Stimulated activated CD4-positive, alpha-beta T cell treated with anti-CD3 and anti-CD28 coated beads, Interleukin-1b, Interleukin-23, amount 100 ng/mL, for 1 hour (primary cell): ENCODE measurements at regions not wholly inside any gene's neighbourhood (a gene's known extent, or its start where the extent isn't known, plus 50 kb on each side); places are given as distances from the start of the nearest gene placed in this dataset.
"Not testable (repeated sequence)": the region's sequence is repeated elsewhere in the genome, so short reads cannot be mapped to it uniquely, and the experiment has no call there.

Source experiments
- DNase-seq, 2 donors: peaks; one replicate each; pipeline ENCODE4 v3.0.0-alpha.2; 2020; ENCODE audit warnings: low read depth in 2 of 2

DNA sequence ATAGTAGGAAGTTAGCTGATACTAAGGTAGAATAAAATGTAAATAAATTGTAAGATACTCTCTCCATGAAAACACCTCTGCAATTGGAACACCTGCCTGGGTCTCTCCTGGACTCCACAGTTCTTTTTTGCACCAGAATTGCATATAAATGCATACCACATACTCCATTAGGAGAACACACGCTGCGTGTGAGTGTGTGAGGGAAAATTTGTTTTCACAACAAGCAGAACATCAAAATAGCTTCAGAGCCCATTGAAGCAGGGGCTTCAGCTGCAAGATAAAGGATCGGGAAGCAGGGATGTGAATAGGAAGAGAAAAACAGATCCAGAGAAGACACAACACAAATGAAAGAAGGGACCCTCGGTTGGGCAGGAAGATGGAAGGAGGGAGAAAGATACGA is 389.8 kb upstream of the BRINP1 start:
- DNase-seq, result no peak

DNA sequence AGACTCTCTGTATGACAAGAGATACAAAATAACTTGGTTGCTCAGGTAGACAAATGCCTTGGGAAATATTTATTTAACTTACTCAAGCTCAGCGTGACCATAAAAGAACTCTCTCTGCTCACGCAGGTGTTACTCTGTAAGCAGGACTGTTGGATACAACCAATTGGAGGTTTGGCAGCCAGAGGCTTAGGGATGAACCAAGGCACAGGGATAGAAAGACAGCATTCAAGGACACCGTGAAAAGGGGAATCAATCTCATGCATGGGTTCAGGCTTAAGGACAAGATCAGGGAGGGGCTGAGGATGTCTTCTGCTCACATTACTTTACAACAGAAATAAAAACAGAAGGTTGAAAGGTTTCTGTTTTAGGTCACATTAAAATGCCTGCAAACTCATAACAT is 389.0 kb upstream of the BRINP1 start:
- DNase-seq, result no peak

DNA sequence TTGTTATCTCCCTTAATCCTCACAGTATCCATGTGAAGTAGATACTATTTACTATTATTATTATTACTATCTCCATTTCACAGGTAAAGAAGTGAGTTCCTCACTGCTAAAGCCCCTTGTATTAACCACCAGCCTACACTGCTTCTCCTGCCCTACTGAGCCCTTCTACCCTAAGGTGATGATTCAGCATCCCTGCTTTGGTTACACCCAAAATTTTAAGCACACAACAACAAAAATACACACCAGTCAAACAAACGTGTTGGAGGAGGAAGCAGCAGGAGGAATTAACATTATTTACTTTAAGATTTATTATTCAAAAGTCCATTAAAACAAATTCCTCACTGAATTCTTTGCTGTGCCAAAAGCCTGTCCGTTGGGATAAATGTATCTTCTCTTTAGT is 370.2 kb upstream of the BRINP1 start:
- DNase-seq, result no peak

DNA sequence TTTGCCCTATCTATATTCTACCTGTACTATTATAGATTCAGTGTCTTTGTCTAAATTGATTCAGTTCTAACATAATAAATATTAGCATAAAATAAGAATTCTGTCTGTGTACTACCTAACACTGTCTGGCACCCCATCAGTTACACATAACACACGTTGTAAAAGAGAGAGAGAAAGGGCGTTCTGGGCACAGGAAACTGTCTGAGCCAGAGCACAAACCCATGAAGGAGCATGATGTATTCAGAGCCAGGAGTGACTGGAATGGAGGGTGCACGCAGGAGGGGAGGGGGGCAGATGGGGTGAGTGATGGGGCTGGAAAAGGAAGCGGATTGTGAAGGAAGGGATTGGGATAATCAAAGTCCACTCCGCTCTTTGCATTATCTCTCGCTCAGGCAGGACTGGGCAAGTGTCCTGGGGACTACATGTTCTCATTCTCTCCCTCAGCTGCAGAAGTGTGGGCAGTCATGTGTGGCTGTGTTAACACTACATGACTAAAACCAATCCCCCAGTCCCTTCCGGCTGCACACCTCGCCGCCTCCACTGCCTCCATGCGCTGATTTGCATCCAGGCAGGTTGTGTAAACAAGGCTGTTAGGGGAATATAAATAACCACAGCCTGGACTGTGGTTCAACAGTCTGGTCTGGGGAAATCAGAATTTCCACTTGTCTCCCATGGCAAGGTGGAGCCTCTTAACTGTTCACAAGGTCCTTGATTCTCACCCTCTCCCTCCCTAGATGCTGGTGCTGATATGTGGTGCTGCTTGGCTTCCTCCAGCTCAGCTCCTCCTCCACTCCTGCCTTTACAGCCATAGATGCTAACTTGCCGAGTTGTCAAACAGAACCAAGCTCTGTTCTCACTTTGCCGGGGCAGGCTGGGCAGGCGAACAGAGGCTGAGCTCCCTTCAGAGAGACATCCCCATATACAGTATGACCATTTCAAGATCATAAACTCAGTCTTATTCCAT is 367.5 kb upstream of the BRINP1 start:
- DNase-seq, result no peak

DNA sequence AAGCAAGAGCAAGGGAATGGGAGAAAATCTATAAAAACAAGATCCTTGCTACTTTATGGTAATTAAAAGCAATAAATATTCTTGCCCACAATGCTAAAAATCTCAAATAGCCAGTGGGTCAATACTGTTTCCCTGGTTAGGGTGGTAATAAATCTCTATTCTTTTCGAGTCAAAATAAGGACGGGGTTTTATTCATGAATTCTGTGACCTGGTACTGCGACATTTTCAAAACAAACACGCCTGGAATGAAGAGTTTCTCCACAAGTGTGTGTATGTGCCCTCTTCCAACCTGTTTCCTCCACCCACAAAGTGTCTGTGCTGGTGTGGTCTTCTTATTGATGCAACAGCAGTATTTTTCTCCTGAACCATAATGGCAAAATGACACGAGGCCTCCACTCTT is 358.8 kb upstream of the BRINP1 start:
- no peak for DNase-seq

DNA sequence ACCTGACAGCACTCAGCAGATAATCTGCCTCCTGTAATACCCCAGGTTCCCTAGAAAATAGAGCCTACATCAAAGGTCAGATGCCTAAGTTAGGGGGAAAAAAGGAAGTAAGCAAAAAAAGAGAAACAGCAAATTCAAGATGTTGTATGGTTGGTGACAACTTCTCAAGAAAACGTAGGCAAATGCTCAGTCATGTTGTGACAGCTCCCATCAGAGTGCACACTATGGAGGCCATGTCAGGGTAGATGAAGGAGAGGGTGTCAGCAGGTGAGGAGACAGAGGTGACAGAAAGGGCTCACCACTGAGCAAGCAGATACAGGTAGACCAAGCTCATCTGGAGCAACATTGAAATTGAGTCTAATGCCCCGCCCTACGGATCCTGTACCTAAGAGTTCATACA is 356.8 kb upstream of the BRINP1 start:
- DNase-seq, result no peak

DNA sequence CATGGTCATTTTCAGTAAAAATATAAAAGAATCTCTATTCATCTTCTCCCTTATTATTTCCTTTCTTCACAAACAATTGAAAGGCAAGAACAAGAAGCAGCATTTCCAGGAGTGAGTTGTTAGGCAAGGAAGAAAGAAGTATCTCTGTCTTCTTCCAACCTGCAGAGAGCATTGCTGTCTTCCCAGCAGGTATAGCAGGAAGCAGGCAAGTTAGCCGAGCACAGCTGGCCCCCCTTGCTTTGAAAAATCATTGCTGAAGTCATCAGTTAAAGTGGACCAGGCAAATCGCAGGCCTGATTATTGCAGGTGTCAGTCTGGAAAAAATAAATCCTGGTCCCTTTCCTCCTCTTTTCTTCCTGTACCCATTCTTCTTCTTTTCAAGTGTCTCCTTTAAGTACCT is 353.1 kb upstream of the BRINP1 start:
- DNase-seq, result no peak

DNA sequence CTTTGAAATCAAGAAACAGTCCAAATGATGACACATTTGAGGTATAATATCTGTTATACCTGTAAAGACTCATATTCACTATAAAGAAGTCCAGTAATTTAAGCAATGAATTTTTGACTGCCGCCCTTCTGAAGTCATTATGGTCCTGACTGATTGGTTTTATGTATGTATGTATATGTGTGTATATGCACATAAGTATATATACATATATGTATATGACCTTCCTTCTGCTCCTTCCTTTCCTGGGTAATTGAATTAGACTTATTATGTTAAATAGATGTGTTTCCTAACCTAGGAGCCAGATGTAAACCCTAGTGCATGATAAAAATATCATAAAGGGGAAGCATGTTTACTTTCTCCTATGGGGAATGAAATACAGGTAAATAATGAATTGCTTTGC is 343.1 kb upstream of the BRINP1 start:
- DNase-seq, result no peak

DNA sequence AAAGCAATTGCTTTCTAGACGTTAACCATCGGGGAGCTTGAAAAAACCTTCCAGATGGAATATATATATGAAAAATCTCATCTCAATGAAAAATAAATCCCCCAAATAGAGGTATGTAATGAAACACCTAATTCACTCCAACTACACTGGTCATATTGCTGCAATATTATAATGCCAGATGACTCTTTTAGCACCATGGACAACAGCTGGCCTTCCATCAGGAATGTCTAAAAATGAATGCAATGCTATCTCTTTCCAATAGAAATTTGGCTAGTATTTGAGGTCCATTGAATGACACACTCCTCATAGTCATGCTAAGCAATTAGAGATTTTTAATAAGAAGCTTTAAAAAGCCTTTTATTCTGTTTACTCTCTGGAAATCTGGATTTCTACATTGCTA is 340.2 kb upstream of the BRINP1 start:
- DNase-seq, result no peak

DNA sequence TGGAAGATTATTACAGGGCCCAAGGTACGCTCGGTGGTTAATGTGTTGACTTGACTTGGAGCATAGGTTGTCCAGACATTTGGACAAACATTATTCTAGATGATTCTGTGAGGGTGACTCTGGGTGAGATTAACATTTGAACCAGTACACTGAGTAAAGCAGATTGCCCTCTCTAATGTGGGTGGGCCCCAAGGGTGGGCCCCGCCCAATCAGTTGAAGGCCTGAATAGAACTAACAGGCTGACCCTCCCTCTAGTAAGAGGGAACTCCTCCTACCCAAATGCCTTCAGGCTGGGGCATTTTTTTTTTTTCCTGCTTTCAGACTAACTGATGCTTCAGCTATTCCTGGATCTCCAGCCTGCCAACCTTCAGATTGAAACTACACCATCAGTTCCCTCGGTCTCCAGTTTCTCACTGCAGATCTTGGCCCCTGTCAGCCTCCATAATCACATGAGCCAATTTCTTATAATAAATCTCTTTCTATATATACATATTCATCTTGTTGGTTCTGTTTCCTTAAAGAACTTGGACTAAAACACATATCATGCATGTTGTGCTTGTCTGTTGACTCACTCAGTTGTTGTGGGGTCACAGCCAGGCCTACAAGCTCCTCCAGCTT is 338.1 kb upstream of the BRINP1 start:
- no peak for DNase-seq

DNA sequence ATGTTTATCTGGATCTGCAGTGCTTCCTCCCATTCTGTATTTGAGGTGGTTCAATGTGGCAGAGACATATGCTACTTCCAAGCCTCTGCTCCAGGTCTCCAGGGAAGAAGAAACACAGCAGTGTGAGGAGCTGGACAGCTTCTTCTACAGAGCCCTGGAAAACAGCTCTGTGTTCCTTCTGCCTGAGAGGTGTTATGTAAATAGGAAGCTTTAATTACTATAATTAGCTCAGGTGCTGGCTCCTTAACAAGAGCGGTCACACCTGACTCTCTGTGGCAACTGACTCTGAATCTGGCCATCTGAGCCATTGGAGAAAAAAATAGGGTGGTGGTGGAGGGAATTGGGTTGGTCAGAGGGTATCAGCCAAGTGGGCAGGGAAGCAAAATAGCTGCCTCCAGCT is 332.4 kb upstream of the BRINP1 start:
- DNase-seq, result no peak

DNA sequence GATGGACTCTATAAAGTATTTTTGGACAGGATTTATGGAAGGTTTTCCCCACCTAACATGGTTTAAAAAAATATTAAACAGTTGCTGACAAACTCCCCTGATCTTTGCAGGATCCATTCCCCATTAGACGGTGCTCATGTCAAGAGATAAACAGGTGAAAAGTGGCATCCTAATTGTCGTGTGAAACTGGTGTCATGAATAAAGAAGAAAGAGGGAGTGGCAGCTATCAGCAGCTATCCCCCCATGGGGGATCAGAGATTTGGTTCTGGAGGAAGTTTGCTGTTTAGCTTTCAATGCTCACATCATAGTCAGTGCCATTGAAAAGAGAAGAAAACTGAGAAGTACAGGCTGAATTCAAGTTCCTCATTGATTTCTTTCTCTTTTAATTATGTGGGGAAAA is 329.3 kb upstream of the BRINP1 start:
- DNase-seq, result no peak

DNA sequence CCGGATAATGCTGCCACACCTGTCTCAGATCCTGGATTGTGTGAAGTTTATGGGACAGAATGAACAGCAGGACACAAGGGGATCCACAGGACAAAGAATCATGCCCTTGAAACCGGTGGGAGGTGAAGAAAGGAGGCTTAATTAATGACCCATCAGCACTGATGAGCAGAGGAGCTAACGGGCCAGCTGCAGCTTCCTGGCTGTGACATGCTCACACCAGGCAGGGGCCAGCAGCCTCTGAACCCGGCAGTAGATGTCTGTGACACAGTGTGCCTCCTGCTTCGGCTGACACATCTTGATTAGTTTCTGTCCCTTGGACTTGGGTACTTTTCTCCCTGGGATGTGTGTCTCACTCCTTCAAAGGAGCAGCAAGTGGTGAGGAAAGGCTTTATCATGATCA is 328.8 kb upstream of the BRINP1 start:
- no peak for DNase-seq

DNA sequence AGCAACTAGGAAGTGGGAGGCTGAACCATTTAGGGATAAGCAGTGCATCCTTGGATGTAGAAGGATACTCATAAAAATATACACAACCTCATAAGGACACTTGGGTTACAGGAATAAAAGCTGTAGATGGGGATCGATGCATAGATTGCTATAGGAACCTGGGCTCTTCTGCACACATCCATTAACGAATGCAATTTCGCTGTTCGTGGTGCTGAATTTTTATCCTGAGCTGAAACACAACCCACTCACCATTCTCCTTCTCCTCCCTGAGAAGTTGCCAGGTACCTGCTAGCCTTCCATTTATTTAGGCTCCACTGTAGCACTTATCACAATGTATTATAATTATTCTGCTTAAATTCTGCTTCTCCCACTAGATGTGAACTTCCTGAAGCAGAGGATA is 320.6 kb upstream of the BRINP1 start:
- DNase-seq, result no peak

DNA sequence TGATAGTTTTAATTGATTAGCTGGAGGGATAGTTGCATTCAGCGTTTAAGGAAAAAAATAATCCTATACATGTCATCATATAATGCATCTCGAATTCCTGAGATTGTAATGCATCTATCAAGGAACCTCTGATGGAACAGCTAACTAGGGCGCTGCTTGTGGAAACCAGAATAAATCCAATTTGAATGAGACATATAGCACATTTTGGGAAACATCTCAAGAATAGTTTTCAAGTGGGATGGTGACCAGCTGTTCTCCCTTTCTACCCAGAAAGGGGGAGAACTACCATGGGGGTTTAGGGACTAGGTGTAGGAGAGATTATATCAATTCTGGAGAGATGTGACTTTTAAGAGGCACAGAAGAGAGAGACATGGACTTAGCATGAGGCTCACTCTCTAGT is 319.3 kb upstream of the BRINP1 start:
- DNase-seq, result no peak

DNA sequence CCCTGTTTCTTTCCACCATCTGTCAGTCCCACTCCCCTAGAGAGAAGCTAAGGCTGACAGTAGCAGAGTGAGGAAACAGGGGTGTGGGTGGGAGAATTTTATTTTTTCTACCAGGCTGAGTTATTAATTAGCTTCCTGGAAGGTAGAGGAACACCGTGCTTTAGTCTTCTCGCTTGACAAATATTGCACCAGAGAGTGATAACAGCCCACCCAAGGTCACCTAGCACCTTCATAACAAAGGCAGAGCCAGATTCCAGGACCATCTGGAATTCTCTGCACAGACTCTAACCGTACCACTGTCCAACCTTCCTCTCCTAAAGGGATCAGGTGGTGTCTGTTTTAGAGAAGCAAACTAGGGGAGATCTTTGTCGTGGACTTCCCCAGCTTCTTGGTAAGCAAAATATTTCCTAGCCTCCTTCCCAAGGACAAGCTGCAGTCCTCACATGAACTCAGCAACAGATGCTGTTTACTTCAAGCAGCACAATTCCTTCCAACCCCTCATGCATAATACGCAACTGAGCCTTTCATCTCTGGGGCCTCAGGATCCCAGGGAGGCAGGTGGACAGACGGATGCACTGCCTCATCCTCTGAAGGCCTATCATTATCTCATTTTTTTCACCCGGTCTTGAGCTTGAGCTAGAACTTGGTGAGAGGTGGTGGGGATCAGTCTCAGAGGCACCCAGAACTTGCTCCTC is 308.7 kb upstream of the BRINP1 start:
- DNase-seq, result no peak

DNA sequence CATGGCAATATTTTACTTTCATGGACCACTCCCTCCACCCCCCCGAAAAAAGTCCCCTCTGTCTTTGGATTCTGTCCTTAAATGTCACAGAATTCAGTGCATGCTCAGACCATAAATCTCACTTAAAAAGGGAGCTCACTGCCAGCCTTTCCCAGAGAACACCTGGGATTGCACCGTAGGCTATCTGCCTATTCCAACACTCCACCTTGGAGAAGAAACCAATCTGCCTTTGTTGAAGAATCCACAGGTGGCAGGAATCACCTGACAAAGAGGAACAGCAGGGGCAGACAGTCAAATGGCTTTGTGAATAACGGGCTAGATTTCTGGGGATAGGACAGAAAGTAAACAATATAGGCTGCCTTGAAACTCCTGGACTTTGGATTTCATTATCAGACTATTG is 306.7 kb upstream of the BRINP1 start:
- no peak for DNase-seq

DNA sequence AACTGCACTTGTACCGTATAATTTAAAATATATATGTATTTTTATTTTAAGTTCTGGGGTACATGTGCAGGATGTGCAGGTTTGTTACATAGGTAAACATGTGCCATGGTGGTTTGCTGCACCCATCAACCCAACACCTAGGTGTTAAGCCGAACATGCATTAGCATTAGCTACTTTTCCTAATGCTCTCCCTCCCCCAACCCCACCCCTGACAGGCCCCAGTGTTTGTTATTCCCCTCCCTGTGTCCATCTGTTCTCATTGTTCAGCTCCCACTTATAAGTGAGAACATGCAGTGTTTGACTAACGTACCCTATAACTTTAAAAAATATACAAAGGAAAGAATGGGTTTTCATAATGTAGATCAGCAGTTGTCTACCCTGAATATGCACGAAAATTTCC is 303.5 kb upstream of the BRINP1 start:
- DNase-seq, result not testable (repeated sequence)

DNA sequence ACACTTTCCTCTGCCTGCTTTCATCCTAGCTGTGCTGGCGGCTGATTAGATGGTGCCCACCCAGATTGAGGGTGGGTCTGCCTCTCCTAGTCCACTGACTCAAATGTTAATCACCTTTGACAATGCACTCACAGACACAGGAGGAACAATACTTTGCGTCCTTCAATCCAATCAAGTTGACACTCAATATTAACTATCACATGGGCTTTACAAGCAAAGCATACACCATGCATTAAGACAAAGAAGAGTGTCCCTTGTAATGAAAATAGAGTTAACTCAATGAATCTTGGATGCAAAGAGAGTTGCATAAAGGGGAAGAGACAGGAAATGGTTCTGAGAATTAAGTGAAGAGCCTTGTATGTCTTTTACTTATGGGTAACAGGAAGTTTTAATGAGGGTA is 298.7 kb upstream of the BRINP1 start:
- DNase-seq, result no peak

DNA sequence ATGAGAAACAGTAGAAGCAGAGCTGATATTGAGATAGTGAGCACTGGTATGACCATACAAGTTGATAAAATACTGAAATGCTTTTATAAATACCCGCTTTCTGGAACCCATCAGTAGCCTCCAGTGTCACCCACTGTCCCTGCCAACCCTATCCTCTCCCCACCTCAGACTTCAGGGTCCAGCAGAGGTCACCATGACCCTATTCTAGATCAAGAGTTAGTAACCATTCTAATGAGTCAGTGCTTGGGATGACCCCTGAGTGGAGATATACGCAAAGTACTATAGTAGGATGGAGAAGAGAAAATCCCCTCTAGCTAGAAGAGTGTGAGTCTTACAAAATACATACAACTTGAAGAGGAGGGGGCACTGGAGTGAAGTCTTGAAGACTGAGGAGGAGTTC is 297.9 kb upstream of the BRINP1 start:
- no peak for DNase-seq

DNA sequence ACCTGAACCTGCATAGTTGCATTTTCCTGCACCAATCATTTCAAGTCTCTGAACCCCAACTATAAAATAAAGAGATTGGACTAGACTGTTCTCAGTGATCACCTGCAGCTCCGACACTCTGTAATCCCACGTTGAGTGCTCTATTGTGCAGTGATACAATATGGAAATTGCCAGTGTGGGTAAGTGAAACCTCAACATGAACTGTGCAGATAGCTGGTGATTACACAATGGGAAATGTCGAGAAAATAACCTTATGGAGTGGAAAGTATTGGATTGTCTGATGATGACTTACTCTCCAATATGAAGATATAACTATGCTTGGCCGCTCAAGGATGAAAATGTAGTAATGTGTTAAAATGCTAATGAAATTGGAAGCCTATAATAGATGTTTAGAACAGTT is 293.1 kb upstream of the BRINP1 start:
- DNase-seq, result no peak

DNA sequence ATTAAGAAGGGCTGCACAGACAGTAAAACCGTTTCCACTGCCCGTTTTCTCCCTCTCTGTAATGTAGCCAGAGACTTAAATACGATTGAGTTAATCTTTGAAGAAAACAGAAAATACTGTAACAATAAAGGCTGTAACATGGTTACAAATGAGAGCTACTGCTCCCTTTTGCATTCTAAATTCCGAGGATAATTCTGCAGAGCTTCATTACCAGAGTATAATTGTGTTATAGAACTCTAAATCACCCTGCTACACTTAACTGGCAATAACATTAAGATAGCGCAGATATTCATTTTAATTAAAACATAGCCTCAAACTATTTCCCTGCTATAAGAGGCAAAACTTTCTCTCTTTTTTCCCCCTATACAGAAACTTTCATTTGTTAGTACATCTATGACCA is 283.7 kb upstream of the BRINP1 start:
- DNase-seq, result no peak

DNA sequence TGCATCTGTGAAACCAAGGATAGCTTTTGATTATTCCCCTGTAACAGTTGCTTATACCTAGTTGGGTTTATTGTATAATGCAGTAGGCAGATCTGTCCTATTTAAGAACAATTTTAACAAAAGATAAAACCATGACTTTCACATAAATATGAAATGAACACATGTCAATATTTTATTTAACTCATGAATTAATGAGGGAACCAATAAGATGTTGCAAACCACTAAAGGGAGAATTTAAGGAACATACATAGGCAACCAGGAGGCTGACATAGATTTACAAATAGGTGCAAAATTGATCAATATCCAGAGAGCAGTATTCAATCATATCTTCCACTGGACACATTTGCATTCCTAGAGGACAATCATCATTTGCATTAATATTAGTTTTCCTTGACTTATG is 280.0 kb upstream of the BRINP1 start:
- no peak for DNase-seq
